ENCODE measurements at regions not wholly inside any gene's neighbourhood (a gene's known extent, or its start where the extent isn't known, plus 50 kb on each side); places are given as distances from the start of the nearest gene placed in this dataset.

DNA sequence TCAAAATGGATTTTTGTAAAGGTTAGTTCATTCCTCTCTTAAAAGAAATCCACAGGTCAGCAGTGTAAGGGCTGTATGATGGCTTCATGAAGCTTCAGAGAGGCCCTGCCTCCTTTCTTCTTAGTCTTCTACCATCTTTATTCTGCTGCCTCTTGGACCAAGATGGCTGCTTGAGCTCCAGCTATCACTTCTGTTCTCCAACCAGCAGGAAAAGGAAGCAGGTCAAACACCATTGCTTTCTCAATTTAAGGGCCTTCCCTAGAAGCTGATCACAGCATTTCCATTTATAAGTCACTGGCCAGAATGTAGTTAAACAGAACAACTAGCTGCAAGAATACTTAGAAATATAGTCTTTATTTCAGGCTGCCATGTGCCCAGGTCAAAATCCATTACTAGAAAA is 336.8 kb upstream of the KLF3 start:
- TF ChIP-seq, protein P1, sequence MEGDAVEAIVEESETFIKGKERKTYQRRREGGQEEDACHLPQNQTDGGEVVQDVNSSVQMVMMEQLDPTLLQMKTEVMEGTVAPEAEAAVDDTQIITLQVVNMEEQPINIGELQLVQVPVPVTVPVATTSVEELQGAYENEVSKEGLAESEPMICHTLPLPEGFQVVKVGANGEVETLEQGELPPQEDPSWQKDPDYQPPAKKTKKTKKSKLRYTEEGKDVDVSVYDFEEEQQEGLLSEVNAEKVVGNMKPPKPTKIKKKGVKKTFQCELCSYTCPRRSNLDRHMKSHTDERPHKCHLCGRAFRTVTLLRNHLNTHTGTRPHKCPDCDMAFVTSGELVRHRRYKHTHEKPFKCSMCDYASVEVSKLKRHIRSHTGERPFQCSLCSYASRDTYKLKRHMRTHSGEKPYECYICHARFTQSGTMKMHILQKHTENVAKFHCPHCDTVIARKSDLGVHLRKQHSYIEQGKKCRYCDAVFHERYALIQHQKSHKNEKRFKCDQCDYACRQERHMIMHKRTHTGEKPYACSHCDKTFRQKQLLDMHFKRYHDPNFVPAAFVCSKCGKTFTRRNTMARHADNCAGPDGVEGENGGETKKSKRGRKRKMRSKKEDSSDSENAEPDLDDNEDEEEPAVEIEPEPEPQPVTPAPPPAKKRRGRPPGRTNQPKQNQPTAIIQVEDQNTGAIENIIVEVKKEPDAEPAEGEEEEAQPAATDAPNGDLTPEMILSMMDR (IDR thresholded peaks at IDR 0.05; ENCODE audit: low read depth, low read length) = no peak
- no peak for DNase-seq (ENCODE audit: low read depth, low spot score)
- in situ Hi-C loops (cut with HindIII; ENCODE audit: low sequenced_read_pairs) = no loop called here
- H3K4me3 ChIP-seq (ENCODE audit: low read depth, low read length) = no peak overlapping the region

DNA sequence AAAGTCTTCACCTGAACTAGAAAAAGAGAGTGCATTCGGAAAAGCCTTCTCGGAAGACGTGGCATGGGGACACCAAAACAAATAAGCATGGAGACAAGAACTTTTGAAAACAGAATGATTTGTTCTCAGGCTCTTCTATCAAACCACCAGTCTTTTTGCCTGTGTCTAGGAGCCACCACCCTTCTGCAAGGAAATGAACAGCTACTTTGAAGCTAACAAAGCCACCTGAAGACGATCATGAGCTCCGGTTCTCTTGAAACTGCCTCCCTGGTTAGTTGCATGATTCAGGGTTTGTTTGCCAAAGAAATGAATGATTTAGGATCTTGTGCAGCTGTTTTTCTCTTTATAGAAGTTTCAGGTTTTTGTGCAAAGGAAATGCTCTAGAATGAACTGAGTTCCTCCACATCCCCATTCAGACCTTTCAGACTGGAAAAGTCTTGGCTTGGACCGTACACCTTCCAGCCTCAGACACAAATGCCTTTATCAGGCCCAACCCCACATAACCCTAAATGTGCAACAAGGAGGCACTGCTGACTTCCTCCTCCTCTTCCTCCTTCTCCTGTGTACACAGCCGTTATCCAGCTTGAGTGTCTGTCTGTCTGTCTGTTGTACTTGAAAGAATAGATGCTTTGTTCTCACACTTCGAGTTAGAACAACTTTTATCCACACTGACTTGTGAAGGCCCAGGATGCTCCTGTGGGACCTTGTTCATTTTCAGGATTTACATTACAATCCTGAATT is 334.8 kb upstream of the KLF3 start:
- H3K4me3 ChIP-seq (ENCODE audit: low read depth, low read length) = no peak overlapping the region
- in situ Hi-C loops (cut with HindIII; ENCODE audit: low sequenced_read_pairs) = no loop called here
- TF ChIP-seq, protein P1 (IDR thresholded peaks at IDR 0.05; ENCODE audit: low read depth, low read length) = no peak
- no peak for DNase-seq (ENCODE audit: low read depth, low spot score)

DNA sequence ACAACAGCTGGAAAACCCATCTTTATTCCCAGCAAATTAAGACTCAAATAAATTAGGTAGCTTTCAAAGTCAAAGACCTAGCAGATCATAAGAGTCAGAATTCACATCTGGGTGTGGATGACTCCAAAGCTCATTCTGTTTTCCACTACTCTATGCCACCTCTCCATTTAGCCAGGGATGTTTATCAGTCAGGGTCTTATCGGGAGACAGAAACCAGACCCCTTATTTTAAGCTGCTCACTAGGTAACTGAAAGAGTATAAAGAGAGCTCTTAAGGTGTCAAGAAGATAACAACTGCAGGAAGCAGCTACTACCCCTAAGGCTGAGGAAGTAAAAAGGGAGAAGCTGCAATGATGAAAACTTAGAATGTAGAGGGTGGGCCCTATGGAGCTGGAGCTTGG is 333.7 kb upstream of the KLF3 start:
- in situ Hi-C loops (cut with HindIII; ENCODE audit: low sequenced_read_pairs) = no loop called here
- TF ChIP-seq, protein P1 (IDR thresholded peaks at IDR 0.05; ENCODE audit: low read depth, low read length) = no peak
- no peak for DNase-seq (ENCODE audit: low read depth, low spot score)
- no peak overlapping the region for H3K4me3 ChIP-seq (ENCODE audit: low read depth, low read length)

DNA sequence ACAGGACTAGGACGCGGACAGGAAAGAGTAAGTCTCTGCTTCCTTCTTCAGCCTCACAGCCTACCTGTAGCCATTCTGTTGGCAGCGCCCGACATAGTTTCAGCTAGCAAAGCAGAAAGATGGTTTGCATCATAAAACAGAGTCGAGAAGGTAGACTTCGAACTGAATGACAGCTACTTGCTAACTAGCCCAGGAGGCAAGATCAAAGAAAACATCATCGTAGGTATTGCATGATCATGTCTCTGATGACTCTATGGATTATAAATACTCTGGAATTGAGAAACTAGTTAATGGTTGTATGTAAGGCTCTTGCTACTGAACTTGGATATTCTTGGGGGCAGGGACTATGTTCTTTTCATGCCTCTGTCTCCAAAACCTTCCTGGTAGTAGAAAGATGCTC is 333.1 kb upstream of the KLF3 start:
- in situ Hi-C loops (cut with HindIII; ENCODE audit: low sequenced_read_pairs) = no loop called here

DNA sequence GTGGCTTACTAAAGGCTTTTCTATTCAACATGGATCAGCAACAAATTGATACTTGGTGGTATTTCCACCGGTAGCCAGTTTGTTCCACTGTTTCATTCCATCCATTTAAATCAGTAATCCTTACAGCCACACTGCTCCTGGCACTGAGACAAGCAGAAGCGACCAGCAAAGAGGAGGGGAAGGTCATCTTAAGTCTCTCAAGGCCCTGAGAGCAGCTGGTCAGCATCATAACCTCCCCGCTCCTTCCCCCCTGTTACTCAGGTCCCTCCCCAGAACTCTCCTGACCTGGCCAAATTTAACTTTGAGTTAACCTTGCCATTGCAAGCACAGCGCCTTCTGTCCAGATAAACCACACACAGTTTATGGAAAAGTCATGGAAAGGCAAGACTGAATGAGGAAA is 331.3 kb upstream of the KLF3 start:
- in situ Hi-C loops (cut with HindIII; ENCODE audit: low sequenced_read_pairs) = no loop called here
- H3K4me3 ChIP-seq (ENCODE audit: low read depth, low read length) = no peak overlapping the region
- TF ChIP-seq, protein P1 (IDR thresholded peaks at IDR 0.05; ENCODE audit: low read depth, low read length) = no peak
- DNase-seq (ENCODE audit: low read depth, low spot score) = no peak

More for the DNA sequence above, 333.1 kb upstream of the KLF3 start:
- no peak overlapping the region for H3K4me3 ChIP-seq (ENCODE audit: low read depth, low read length)
- TF ChIP-seq, protein P1 (IDR thresholded peaks at IDR 0.05; ENCODE audit: low read depth, low read length) = no peak
- DNase-seq (ENCODE audit: low read depth, low spot score) = no peak

DNA sequence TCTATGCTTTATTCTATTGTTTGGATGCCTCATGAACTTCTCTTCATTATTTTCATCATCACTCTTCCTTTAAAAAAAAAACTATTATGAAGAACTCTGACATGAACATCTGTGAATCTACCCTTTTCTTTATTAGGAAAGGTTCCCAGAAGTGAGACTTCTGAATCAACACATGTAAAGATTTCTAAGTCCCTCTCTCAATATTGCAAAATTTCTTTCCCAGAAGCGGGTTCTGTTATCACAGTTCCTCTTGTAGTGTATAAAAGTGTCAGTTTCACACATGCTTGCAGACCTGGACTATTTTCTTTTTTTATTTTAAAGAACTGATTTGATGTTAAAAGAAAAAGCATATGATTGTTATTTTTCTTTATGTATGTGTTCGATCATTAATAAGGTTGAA is 330.8 kb upstream of the KLF3 start:
- in situ Hi-C loops (cut with HindIII; ENCODE audit: low sequenced_read_pairs) = no loop called here
- H3K4me3 ChIP-seq (ENCODE audit: low read depth, low read length) = no peak overlapping the region
- TF ChIP-seq, protein P1 (IDR thresholded peaks at IDR 0.05; ENCODE audit: low read depth, low read length) = no peak
- no peak for DNase-seq (ENCODE audit: low read depth, low spot score)

All from astrocyte of the spinal cord (primary cell).